Neuronal stem cell (in vitro differentiated cells): ENCODE measurements at regions not wholly inside any gene's neighbourhood (a gene's known extent, or its start where the extent isn't known, plus 50 kb on each side); places are given as distances from the start of the nearest gene placed in this dataset.

Source experiments
- DNase-seq: peaks from one replicate; pipeline ENCODE4 v3.0.0-alpha.2; 2013; ENCODE audit warnings: low spot score
- H2AFZ ChIP-seq: one replicate; pipeline ENCODE4 v1.6.1; 2013; ENCODE audit warnings: mild to moderate bottlenecking, low read length, inconsistent platforms
- H2AK5ac ChIP-seq: 2 replicates; pipeline ENCODE4 v1.6.1; 2013; ENCODE audit warnings: low read depth, mild to moderate bottlenecking, inconsistent platforms, low read length, moderate library complexity, mixed read lengths
- H2BK120ac ChIP-seq: 2 replicates; pipeline ENCODE4 v1.6.1; 2013; ENCODE audit warnings: low read depth, mild to moderate bottlenecking, inconsistent platforms, low read length, moderate library complexity, mixed read lengths
- H2BK12ac ChIP-seq: one replicate; pipeline ENCODE4 v1.6.1; 2013; ENCODE audit warnings: low read length, inconsistent platforms
- H2BK15ac ChIP-seq: 2 replicates; pipeline ENCODE4 v1.6.1; 2013; ENCODE audit warnings: mild to moderate bottlenecking, low read length, inconsistent platforms, mixed read lengths
- H2BK5ac ChIP-seq: one replicate; pipeline ENCODE4 v1.6.1; 2013; ENCODE audit warnings: inconsistent platforms, mild to moderate bottlenecking, low read length, moderate library complexity
- H3K14ac ChIP-seq: one replicate; pipeline ENCODE4 v1.6.1; 2013; ENCODE audit warnings: low read length, inconsistent platforms
- H3K18ac ChIP-seq: 2 replicates; pipeline ENCODE4 v1.6.1; 2013; ENCODE audit warnings: low read length, inconsistent platforms
- H3K23ac ChIP-seq: 2 replicates; pipeline ENCODE4 v1.6.1; 2013; ENCODE audit warnings: low read depth, mild to moderate bottlenecking, mixed read lengths, low read length, inconsistent platforms; ENCODE audit not compliant: poor library complexity
- H3K27ac ChIP-seq: replicated peaks from 3 replicates; pipeline ENCODE4 v1.5.1; 2013; ENCODE audit warnings: low read length, inconsistent platforms
- H3K27me3 ChIP-seq, 3 experiments: 2 replicates each; pipeline ENCODE4 v1.6.1; 2013; ENCODE audit warnings: low read length in 3 of 3, mild to moderate bottlenecking in 2 of 3, inconsistent platforms in 1 of 3, low read depth in 1 of 3, mixed read lengths in 1 of 3, moderate library complexity in 1 of 3; ENCODE audit not compliant: control insufficient read depth in 3 of 3, insufficient read depth in 3 of 3
- H3K36me3 ChIP-seq, 2 donors: replicated peaks in 1 of 2; 2 replicates each; pipeline ENCODE4 v1.6.1; 2013; ENCODE audit warnings: low read length in 2 of 2; ENCODE audit not compliant: control insufficient read depth in 2 of 2, insufficient read depth in 2 of 2
- H3K4ac ChIP-seq: 2 replicates; pipeline ENCODE4 v1.6.1; 2013; ENCODE audit warnings: inconsistent platforms, mild to moderate bottlenecking, low read length, moderate library complexity
- H3K4me1 ChIP-seq, 2 donors: 1 replicate in 1 of 2; 2 replicates in 1 of 2; pipeline ENCODE4 v1.6.1; 2013; ENCODE audit warnings: low read length in 2 of 2, low read depth in 1 of 2; ENCODE audit not compliant: control insufficient read depth in 2 of 2, insufficient read depth in 1 of 2
- H3K4me2 ChIP-seq: one replicate; pipeline ENCODE4 v1.6.1; 2013; ENCODE audit warnings: mild to moderate bottlenecking, low read length, inconsistent platforms; ENCODE audit not compliant: insufficient read depth, poor library complexity, severe bottlenecking
- H3K4me3 ChIP-seq, 2 donors: 2 replicates each; pipeline ENCODE4 v1.5.1; 2013; ENCODE audit warnings: low read length in 2 of 2, mild to moderate bottlenecking in 2 of 2, inconsistent platforms in 1 of 2, moderate library complexity in 1 of 2
- H3K79me1 ChIP-seq: one replicate; pipeline ENCODE4 v1.6.1; 2013; ENCODE audit warnings: low read depth, mild to moderate bottlenecking, inconsistent platforms, low read length, moderate library complexity
- H3K9ac ChIP-seq: one replicate; pipeline ENCODE4 v1.6.1; 2013; ENCODE audit warnings: mild to moderate bottlenecking, low read depth, low read length, inconsistent platforms; ENCODE audit not compliant: poor library complexity
- H3K9me3 ChIP-seq, 2 donors: replicated peaks in 1 of 2; 2 replicates each; pipeline versions ENCODE3 to v1.6.1; 2013; ENCODE audit warnings: low read length in 2 of 2, mild to moderate bottlenecking in 2 of 2, inconsistent platforms in 1 of 2, low read depth in 1 of 2, mixed read lengths in 1 of 2, moderate library complexity in 1 of 2; ENCODE audit not compliant: control insufficient read depth in 2 of 2, insufficient read depth in 1 of 2
- H4K8ac ChIP-seq: one replicate; pipeline ENCODE4 v1.6.1; 2013; ENCODE audit warnings: low read depth, mild to moderate bottlenecking, inconsistent platforms, low read length, moderate library complexity
- H4K91ac ChIP-seq: one replicate; pipeline ENCODE4 v1.6.1; 2013; ENCODE audit warnings: low read length, low read depth, mild to moderate bottlenecking, inconsistent platforms; ENCODE audit not compliant: poor library complexity
- WGBS, 2 donors: extraction: QIAGEN DNeasy Blood & Tissue Kit; methylation state at CpG; one replicate each; pipeline ENCODE4 v1.1.7; 2013; ENCODE audit warnings: missing lambda C conversion rate in 2 of 2, mixed read lengths in 1 of 2; ENCODE audit not compliant: insufficient read length in 2 of 2, insufficient replicate concordance in 1 of 2; ENCODE audit errors: extremely low coverage in 2 of 2; 5-methylcytosine and 5-hydroxymethylcytosine counted together

GRCh38 chr5:126168785-126169184, 254.4 kb upstream of the GRAMD2B start:
- Histone ChIP-seq H3K4me1 (no peaks in the 10 kb centered on the region), H2BK5ac (no peak overlapping the region), H3K4ac (no peak overlapping the region), H2BK120ac (no peak overlapping the region), H3K27ac (no peak overlapping the region), H3K14ac (no peak overlapping the region), H3K27me3 (no peaks in the 10 kb centered on the region), H3K4me2 (no peak overlapping the region), H3K9ac (no peak overlapping the region), H3K9me3 (peaks cover 8 to 13% of the 10 kb centered on the region in 2 donors), H3K36me3 (no peaks in the 10 kb centered on the region), H2BK15ac (no peak overlapping the region), H3K23ac (no peak overlapping the region), H3K18ac (no peak overlapping the region), H4K91ac (no peak overlapping the region), H2BK12ac (no peak overlapping the region), H4K8ac (no peak overlapping the region), H3K79me1 (no peaks in the 10 kb centered on the region), H2AFZ (no peak overlapping the region), H3K4me3 (no peak overlapping the region), H2AK5ac (no peak overlapping the region)
- no peak for DNase-seq
- no CpG with 5 or more reads among the region's 1 CpG for WGBS, 2 donors

GRCh38 chr5:126171916-126172315, 251.3 kb upstream of the GRAMD2B start:
- Histone ChIP-seq H3K9me3 (peaks cover 8 to 11% of the 10 kb centered on the region in 2 donors), H4K91ac (peak overlapping the region; percentile 32), H2BK12ac (no peak overlapping the region), H3K4me1 (no peaks in the 10 kb centered on the region), H3K9ac (no peak overlapping the region), H3K79me1 (no peaks in the 10 kb centered on the region), H2BK5ac (no peak overlapping the region), H4K8ac (no peak overlapping the region), H3K36me3 (no peaks in the 10 kb centered on the region), H3K4me2 (no peak overlapping the region), H3K14ac (no peak overlapping the region), H2BK15ac (no peak overlapping the region), H2BK120ac (no peak overlapping the region), H3K18ac (peak overlapping the region; percentile 60), H3K27me3 (no peaks in the 10 kb centered on the region), H2AFZ (no peak overlapping the region), H3K4me3 (peak overlapping the region in 1 of 2 donors; percentile 57), H2AK5ac (no peak overlapping the region), H3K23ac (no peak overlapping the region), H3K27ac (no peak overlapping the region), H3K4ac (no peak overlapping the region)
- WGBS, 2 donors = no CpG with 5 or more reads among the region's 3 CpGs
- DNase-seq = no peak

DNA sequence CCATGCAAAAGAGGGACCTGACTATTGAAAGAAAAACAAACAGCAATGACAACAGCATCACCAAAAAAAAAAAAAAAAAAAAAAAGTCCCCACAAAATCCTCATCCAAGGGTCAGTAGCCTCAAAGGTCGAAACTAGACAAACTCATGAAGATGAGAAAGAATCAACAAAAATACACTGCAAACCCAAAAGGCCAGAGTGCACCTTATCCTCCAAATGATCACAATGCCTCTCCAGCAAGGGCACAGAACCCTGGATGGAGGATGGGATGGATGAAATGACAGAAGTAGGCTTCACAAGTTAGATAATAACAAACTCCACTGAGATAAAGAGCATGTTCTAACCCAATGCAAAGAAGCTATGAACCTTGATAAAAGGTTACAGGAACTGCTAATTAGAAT, 250.4 kb upstream of the GRAMD2B start:
- no peaks in the 10 kb centered on the region for H3K4me1 ChIP-seq
- H2BK5ac ChIP-seq = no peak overlapping the region
- no peak overlapping the region for H2BK15ac ChIP-seq
- no peak overlapping the region for H3K4me2 ChIP-seq
- H3K27me3 ChIP-seq = no peaks in the 10 kb centered on the region
- H2AK5ac ChIP-seq = no peak overlapping the region
- no peak overlapping the region for H3K4me3 ChIP-seq
- H2AFZ ChIP-seq = no peak overlapping the region
- no peak overlapping the region for H3K23ac ChIP-seq
- no peak overlapping the region for H3K4ac ChIP-seq
- H3K36me3 ChIP-seq = no peaks in the 10 kb centered on the region
- no peak overlapping the region for H3K9ac ChIP-seq
- no peak overlapping the region for H4K91ac ChIP-seq
- no peak overlapping the region for H2BK120ac ChIP-seq
- H3K27ac ChIP-seq = no peak overlapping the region
- no peak overlapping the region for H3K14ac ChIP-seq
- peaks cover 0 to 7% of the 10 kb centered on the region in 2 donors for H3K9me3 ChIP-seq
- H3K79me1 ChIP-seq = no peaks in the 10 kb centered on the region
- DNase-seq = no peak
- no peak overlapping the region for H4K8ac ChIP-seq
- no peak overlapping the region for H2BK12ac ChIP-seq
- no CpG with 5 or more reads among the region's 1 CpG for WGBS, 2 donors
- H3K18ac ChIP-seq = no peak overlapping the region

DNA sequence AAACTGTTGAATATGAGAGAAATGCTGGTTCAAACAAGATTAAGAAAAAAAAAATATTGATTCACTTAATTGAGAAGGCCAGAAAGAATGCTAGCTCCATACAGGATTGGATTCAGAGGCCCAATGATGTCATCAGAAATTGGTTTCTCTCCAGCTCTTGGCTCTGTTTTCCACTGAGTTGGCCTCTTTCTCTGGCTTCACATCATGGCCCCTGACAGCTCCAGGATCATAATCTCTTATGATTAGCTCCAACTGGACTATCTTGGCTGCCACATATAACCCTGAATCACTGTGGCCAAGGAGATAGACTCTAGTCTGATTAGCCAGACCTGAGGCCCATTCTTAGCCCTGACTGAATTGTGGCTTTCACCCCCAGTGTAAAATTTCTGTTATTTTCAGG, 244.7 kb upstream of the GRAMD2B start:
- no peak overlapping the region for H3K4me2 ChIP-seq
- no peak overlapping the region for H3K4me3 ChIP-seq
- H3K4me1 ChIP-seq = no peaks in the 10 kb centered on the region
- no peak overlapping the region for H3K27ac ChIP-seq
- H3K79me1 ChIP-seq = no peaks in the 10 kb centered on the region
- H3K18ac ChIP-seq = no peak overlapping the region
- no peak for DNase-seq
- H2BK120ac ChIP-seq = no peak overlapping the region
- no peak overlapping the region for H4K91ac ChIP-seq
- no peaks in the 10 kb centered on the region for H3K36me3 ChIP-seq
- no peak overlapping the region for H3K9ac ChIP-seq
- no peak overlapping the region for H3K23ac ChIP-seq
- no peak overlapping the region for H4K8ac ChIP-seq
- H2BK12ac ChIP-seq = no peak overlapping the region
- no peak overlapping the region for H2BK15ac ChIP-seq
- no peak overlapping the region for H2AK5ac ChIP-seq
- no peak overlapping the region for H3K4ac ChIP-seq
- H2AFZ ChIP-seq = no peak overlapping the region
- H3K9me3 ChIP-seq = no peaks in the 10 kb centered on the region
- no peak overlapping the region for H2BK5ac ChIP-seq
- no peak overlapping the region for H3K14ac ChIP-seq
- H3K27me3 ChIP-seq = no peaks in the 10 kb centered on the region
